NCI-H1417 treated with DMSO at 0.1 percent for 48 hours (cell line): ENCODE measurements at regions not wholly inside any gene's neighbourhood (a gene's known extent, or its start where the extent isn't known, plus 50 kb on each side); places are given as distances from the start of the nearest gene placed in this dataset.

Source experiments
- DNase-seq: peaks from one replicate; lab custom pipeline; 2025; lab: John Stamatoyannopoulos, UW

- no peak for DNase-seq
Measured at GRCh38 chr7:51528172-51528571, 211.6 kb upstream of the COBL start.

GRCh38 chr7:51521694-51522312 is 205.2 kb upstream of the COBL start:
- DNase-seq, result no peak

- DNase-seq, result no peak
Measured at GRCh38 chr7:51521054-51521453, 204.4 kb upstream of the COBL start.

GRCh38 chr7:51518646-51519045 is 202.0 kb upstream of the COBL start:
- DNase-seq, result no peak

- DNase-seq, result no peak
Measured at GRCh38 chr7:51517187-51517586, 200.6 kb upstream of the COBL start.

- DNase-seq, result no peak
Measured at GRCh38 chr7:51501620-51502019, 185.0 kb upstream of the COBL start.

GRCh38 chr7:51482976-51483375 is 166.4 kb upstream of the COBL start:
- no peak for DNase-seq

- no peak for DNase-seq
Measured at GRCh38 chr7:51481421-51481820, 164.8 kb upstream of the COBL start.

GRCh38 chr7:51477819-51478218 is 161.2 kb upstream of the COBL start:
- DNase-seq, result no peak

GRCh38 chr7:51477323-51477722 is 160.7 kb upstream of the COBL start:
- no peak for DNase-seq

GRCh38 chr7:51476026-51476425 is 159.4 kb upstream of the COBL start:
- no peak for DNase-seq

GRCh38 chr7:51472873-51473272 is 156.3 kb upstream of the COBL start:
- no peak for DNase-seq

GRCh38 chr7:51471981-51472296 is 155.3 kb upstream of the COBL start:
- no peak for DNase-seq

GRCh38 chr7:51471210-51471980 is 154.8 kb upstream of the COBL start:
- DNase-seq, result no peak

- no peak for DNase-seq
Measured at GRCh38 chr7:51467384-51468017, 150.9 kb upstream of the COBL start.

GRCh38 chr7:51459809-51460208 is 143.2 kb upstream of the COBL start:
- DNase-seq, result no peak

- DNase-seq, result no peak
Measured at GRCh38 chr7:51458693-51459092, 142.1 kb upstream of the COBL start.

- no peak for DNase-seq
Measured at GRCh38 chr7:51457079-51457478, 140.5 kb upstream of the COBL start.

GRCh38 chr7:51456431-51457060 is 139.9 kb upstream of the COBL start:
- DNase-seq, result no peak

- DNase-seq, result no peak
Measured at GRCh38 chr7:51455948-51456347, 139.3 kb upstream of the COBL start.

GRCh38 chr7:51455513-51455912 is 138.9 kb upstream of the COBL start:
- no peak for DNase-seq

GRCh38 chr7:51455086-51455485 is 138.5 kb upstream of the COBL start:
- DNase-seq, result no peak

GRCh38 chr7:51452694-51453093 is 136.1 kb upstream of the COBL start:
- DNase-seq, result no peak
